ENCODE measurements at regions not wholly inside any gene's neighbourhood (a gene's known extent, or its start where the extent isn't known, plus 50 kb on each side); places are given as distances from the start of the nearest gene placed in this dataset.

DNA sequence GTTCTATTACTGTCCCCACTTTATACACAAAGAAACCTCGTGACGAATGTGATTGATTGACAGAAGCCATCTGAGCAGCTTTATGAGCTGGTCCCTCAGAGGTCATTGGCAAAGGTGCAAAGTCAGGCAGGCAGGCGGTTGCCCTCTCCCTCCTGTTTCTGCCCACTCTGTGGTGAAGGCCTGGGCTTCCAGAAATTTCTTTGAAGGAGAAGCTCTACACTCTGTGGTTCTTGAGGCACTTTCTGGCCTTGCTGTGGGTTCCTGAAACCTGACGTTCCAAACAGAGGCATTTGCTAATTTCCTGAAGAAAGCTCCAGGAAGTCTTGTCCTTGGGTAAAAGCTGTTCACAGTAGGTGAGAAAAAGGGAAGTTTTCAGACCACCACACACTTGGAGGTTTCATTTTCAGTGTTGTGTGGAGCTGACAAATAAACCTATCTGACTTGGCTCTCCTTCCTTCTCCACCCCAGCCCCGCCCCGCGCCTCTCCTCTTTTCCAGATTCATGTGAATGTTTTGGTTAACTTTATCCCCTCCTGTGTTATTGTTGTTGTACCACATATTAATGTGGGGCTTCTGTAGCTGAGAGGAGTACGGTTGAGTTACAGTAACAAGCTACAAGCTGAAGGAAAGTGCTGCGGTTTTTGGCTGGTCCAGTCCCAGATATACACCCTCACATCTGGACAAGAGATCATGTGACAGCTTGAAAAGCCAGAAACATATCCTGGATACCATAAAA lies 274.1 kb downstream of the CLIC5 start:
- no peak for DNase-seq (ENCODE audit: low spot score)

DNA sequence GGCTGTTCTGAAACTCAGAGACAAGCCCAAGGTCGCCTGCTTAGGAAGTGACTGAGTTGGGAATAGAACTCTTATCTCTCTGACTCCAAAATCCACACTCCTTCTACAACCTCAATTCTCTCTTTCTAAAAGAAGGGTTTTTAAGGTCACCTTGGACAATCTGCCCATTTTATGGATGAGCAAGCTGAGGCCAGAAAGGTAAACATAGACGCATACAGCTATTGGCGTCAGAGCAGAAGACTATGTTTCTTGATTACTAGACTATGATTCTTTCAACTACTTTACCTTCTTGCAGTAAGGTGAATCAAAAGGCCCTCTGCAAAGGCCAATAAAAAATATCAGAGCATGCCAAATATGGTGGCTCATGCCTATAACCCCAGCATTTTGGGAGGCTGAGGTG lies 276.6 kb downstream of the CLIC5 start:
- DNase-seq (ENCODE audit: low spot score), result no peak

DNA sequence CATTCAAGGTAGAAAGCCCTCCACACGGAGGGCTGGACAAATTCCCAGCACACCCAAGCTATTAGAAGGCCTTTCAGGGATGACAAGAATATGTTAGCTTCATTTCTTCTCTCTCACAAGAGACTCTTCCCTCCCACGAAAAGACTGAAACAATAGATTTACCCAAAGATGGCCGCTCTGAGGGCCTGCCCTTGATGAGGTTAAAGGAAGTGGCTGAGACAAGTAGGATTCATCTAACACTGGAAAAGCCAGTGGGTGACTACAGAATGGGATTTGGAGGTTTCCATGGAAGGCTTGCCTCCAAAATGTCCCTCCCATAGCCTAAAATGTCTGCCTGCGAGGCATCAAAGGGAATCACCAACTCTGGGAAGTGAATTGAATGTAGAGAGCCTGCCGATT lies 277.6 kb downstream of the CLIC5 start:
- DNase-seq (ENCODE audit: low spot score), result no peak

DNA sequence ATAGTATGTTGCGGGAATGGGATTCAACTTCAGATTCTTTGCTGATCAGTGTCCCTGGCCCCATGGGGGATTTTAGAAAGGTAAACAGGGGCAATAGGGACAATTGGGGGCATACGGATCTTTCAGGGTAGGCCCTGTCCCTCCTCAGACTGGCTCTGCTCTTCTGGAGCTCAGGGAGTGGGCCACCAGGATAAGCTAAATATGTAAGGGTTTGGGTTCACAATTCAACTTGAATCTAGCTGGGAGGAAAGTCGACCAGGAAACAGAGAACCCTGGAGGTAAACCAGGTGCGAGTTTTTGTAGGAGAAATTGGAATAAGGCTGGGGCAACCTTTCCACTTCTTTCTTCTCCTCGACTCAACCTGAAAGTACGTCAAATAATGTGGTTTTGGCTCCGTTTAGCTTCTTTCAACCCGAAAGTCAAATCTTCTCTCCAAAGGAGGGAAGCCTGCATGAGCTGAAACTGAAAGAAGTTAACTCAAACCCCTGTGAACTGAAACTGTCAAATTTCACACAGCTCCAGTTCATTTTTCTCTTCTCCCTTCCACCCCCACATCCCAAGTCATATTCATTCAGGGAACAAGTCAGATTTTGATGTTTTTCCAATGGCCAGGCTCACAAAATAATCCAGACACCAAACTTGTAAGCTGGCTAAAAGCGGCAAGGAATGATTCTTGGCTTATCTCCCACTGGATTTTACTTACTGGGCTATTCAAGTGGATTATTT lies 278.2 kb downstream of the CLIC5 start:
- DNase-seq (ENCODE audit: low spot score), result no peak

DNA sequence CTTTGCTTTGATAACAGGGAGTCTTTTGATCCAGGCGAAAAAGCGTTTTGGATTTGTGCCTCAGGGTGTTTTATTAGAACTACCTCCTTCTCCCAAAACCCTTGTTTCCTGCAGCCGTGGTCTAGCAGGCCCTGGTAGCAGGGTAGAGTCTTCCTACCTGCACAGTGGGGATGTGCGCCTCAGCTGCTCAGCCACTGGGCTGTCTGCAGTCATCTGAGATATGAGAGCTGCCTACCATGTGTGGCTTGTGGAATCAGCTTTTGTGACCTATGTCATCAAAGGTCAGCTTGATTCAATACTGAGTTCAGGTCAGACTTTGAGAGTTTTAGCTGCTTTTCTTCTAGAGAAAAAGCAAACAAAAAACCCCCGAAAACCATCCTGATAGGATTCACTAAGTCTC lies 279.5 kb downstream of the CLIC5 start:
- no peak for DNase-seq (ENCODE audit: low spot score)

DNA sequence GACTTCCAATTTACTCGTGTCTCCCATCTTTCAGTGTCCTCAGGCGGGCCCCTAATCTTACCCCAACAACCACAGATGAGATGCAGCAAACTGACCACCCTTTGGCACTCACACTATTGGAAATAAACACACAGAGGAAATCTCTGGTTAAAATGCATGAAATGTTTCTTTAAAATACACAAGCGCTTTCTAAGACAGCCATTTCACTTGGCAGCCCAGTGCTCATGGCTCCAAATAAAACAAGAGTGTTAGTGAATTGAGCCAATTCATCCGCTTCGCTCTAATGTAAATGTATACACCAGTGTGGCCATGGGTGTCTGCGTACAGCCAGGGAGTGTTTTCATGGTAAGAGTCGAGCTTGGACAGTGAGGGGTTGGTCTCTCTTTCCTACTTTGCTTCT lies 282.9 kb downstream of the CLIC5 start:
- DNase-seq (ENCODE audit: low spot score), result no peak

DNA sequence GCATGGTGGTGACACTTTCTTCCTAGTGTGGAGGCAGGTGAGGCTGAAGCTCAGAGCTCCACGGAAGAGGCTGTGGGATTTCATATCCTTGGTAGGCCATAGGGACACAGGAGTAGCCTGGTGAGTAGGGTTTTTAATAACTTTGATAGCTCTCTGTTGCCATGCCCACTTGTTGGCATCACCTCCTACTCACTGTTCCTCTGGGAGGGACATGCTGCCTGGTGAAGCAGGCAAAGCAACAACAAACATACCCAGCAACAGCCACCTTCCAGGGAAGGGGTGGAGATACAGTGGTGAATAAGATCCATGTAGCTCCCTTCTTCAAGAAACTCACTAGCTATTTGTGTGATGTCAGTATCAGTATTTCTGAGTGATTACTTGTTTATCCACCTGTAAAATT lies 285.4 kb downstream of the CLIC5 start:
- DNase-seq (ENCODE audit: low spot score), result no peak

DNA sequence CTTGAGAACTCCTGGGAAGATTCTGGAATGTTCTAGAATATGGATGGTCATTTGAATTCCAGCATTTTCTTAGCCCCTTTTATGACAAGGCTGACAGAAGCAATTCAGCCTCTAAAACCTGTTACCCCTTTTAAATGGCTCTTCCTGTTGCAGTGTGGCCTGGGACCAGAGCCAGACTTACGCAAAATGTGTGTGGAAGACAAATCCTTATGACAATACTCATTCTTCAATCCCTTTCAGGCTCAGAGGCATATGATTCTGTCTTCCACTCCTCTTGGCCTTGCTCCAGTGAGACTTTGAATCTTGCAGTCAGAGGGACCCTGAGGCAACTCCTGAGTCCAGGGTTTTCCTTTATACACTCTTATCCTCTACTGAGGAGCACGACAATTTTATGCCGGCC lies 287.0 kb downstream of the CLIC5 start:
- no peak for DNase-seq (ENCODE audit: low spot score)

DNA sequence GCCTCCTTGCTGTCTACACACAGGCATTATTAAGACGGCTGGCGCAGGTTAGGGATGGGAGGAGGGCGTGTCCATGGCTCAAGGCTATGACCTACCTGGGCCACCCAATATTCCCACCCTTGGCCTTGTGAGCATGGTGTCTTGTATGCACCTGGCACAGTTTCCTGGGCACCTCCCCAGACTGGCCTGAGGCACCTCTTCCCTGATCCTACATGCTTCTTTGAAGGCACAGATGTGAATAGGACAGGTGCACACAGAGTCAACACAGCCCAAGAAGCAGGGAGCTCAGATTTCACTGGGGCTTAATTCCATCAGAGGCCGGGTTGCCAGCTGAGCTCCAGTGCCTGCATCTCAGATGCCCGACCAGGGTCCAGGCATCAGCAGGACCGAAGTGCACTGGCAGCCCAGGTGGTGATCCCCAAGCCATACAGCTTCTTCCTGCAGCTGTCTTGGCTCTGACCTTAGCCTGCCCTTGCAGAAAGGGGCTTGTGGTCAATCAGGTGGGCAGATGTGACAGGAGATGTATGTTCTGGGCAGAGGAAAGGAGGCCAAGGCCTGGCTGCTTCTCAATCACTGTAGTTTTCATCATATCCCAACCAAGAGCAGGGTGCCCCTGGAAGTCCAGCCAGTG lies 287.7 kb downstream of the CLIC5 start:
- no peak for DNase-seq (ENCODE audit: low spot score)

DNA sequence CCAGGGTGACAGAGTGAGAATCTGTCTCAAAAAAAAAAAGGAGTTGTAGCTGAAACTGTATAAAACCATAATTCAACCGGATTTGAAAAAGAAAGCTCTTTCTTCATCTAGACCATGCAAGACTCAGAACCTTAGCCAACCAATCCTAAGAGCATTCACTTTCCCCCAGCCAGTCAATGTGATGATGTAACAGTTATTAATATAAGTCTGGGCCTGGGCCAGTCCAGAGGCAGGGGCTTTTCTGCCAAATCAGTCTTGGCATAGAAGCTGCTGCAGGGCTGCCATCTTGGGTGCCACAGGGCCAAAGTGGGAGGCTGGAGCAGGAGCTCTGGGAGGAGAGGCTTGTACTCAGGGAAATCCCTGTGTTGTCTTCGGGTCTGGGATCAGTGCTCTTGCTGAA lies 288.4 kb downstream of the CLIC5 start:
- no peak for DNase-seq (ENCODE audit: low spot score)

DNA sequence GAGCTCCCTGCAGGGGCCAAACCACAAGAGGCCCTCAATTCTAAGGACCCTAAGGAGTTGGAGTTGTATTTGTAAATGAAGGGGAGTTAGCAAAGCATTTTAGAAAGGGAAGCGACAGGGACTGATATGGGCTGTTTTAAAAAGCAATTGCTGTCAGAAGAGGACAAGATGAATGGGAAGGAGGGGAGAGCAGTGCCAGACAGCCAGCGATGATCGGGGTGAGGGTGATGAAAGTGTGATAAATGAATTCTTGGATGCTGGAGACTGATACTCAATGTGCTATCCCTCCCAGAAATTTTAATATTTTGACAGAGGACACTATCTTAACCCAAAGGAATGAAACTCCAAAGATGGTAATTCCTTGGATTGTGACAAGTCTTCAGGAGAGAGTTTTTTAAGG lies 289.2 kb downstream of the CLIC5 start:
- no peak for DNase-seq (ENCODE audit: low spot score)

DNA sequence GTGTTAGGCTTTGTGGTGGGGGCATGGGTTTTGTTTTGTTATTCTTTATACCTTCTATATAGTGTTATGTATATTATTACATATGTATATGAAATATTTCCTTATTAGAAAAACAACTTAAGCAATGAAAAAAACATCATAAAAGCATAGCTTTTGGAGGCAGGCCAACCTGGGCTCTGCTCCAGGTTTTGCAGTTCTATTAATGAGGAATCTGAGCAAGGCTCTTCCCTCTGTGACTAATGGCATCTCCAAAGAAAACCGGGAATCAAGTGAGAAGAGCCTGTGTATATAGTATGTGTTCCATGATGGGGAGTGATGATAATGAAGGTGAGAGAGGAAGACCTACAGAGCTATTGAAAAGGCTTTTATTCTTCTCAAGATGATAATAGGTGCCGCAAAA lies 291.1 kb downstream of the CLIC5 start:
- no peak for DNase-seq (ENCODE audit: low spot score)

DNA sequence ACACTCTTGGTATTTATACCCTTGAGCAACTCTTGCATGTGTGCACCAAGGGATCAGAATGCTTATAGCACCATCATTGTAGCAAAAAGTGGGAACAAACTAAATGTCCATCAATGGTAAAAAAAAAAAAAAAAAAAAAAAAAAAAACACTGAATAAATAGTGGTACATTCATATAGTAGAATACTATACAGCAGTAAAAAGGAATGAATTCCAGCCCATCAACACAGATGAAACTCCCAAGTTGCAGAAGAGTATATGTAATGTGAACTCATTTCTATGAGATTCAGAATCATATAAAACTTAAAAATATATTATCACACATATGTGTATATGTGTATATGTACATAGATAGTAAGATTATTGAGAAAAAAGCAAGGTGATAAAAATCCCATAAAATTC lies 291.6 kb downstream of the CLIC5 start:
- no peak for DNase-seq (ENCODE audit: low spot score)

DNA sequence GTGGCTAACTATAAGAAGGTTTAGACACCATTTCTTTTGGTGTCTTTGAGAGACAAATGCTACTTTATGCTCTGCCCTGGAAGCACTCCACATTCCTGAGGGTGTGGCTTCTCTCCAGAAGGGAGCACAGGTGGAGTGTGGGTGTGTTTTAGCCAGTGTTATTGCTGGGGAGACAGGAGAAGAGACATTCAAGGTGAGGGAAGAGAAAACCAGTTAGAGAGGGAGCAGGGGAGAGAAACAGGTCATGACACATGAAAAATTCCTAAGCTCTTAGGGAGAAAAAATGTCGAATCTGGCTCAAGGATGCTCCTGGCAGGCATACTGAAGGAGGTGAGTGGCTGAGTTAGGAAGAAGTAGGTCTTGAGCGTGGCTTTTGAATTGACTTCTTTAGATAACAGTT lies 292.8 kb downstream of the CLIC5 start:
- DNase-seq (ENCODE audit: low spot score), result no peak

DNA sequence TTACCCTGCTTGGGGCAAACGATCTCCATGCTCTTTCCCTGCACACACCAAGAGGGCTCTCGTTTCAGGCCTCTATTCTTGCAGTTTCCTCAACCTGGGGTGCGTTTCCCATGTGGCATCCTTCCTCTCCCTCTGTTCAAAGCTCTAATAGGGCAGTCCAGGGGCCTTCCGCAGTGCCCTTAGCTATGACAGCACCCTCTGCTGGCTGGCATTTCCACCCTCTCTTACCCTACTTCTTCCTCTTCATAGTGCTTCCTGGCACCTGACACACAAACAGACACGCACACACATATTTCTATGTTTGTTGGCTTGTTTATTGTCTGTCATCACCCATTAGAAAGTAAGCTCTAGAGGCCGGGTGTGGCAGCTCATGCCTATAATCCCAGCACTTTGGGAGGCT lies 294.0 kb downstream of the CLIC5 start:
- no peak for DNase-seq (ENCODE audit: low spot score)

DNA sequence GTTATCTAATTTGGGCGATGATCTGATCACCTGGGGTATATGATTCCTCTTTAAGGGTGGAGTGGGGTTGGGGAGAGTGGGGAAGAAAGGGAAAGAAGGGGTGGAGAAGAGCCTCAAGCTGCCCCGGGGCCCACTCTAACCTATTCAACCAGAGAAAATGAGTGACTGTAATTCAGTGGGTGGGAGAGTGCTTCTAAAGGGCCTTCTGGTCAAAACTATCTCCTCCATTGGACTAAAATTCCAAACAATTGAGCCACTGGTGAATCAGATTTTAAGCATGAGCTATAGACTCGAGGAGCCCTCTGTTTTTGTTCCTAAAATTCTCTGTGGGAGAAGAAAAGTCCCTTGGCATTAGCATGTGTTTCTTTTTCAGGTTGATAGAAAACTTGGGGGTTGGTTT lies 296.8 kb downstream of the CLIC5 start:
- DNase-seq (ENCODE audit: low spot score), result no peak

DNA sequence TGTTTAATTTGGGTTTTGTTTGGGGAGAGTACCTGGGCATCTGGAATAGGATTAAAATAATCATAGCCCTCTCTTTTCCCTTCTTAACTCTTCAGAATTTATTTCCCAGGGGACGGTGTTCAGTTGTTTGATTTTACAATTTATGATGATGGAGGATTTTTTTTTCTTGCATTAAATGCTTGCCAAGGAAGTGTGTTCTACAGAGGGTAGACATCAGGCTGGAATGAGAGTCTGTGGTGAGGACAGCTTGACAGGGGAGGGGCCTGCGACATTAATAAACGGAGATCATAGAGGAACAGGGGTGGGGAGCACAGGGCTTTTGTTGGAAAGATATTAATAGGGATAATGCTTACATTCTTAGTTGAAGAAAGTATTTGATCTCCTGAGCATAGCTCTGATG lies 297.5 kb downstream of the CLIC5 start:
- no peak for DNase-seq (ENCODE audit: low spot score)

DNA sequence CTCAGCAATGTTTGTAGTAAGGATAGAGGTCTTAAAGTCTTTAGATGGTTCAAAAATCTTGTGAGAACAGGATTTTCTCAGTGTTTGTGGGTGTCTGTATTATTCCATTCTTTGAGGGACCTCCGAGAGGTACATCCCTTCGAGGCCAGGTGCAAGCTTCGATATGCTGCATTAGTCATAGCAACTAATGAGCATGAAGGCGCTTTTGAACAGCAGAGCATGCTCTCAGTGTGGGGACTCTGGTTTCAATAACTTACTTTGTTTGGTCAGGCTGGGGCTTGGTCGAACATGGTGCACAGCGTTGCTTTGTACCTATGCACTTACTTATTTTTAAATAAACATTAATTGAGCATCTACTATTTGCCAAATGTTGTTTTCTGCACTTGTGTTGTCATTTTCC lies 297.9 kb downstream of the CLIC5 start:
- DNase-seq (ENCODE audit: low spot score), result no peak

DNA sequence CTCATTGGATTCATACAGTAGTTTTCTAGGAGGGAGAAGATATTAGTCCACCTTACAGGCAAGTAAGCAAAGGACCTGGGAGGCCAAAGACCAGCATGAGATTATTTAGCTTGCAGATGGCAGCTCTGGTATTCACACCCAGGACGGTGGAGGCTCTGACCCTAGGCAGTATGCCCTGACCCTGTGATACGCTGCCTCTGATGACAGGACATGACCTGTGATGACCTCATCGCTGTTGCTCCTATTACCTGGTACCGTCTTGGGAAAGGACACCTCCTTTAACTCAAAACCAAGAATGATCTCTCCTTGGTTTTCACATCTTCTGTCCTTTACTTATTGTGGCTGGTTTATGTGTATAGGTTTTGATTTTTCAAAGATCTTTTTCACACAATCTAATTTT lies 298.6 kb downstream of the CLIC5 start:
- no peak for DNase-seq (ENCODE audit: low spot score)

DNA sequence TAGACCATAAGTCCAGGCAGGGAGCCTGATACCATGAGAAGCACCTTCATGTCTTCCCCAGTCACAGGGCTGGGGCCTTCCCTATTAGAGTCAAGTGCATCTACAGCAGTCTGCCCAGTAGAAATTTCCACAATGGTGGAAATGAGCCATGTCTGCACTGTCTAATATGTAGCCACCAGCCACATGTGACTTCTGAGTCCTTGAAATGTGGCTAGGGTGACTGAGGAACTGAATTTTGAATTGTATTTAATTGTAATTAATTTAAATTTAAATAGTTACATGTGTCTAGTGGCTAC lies 300.2 kb downstream of the CLIC5 start:
- DNase-seq (ENCODE audit: low spot score), result no peak

DNA sequence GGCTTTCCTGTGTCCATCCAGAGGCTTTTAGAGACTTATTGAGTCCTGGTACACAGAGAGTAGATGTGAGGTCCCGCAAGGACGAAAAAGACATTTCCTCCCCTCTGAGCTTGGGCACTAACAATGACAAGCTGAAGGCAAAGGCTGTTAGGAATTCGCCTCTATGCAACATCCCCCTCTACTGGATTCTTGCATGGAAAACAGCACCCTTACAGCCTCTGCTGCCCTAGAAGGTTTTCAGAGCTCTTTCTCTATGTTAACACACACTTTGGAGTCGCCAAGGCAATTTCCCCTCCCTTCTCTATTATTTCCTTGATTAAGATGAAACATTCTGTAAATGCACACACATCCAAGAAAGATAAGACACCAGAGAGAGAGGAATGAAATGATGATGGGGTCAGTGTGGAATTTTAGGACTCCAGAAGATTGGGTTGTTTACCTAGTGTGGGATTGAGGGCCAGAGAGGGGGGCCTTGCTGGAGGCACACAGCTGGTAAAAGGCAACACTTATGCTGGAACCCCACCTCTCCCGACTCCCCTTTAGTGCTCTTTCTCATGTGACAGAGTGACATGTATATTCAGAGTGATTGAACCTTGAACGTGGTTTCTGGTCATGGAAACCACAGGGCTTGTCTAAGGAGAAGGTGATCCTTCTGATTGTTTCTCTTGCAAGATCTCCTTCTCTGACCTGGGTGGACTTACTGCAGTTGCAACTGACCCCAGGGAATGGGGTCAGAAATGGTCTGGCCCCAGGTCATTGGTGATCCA lies 300.7 kb downstream of the CLIC5 start:
- peak; percentile 54 for DNase-seq (ENCODE audit: low spot score)

DNA sequence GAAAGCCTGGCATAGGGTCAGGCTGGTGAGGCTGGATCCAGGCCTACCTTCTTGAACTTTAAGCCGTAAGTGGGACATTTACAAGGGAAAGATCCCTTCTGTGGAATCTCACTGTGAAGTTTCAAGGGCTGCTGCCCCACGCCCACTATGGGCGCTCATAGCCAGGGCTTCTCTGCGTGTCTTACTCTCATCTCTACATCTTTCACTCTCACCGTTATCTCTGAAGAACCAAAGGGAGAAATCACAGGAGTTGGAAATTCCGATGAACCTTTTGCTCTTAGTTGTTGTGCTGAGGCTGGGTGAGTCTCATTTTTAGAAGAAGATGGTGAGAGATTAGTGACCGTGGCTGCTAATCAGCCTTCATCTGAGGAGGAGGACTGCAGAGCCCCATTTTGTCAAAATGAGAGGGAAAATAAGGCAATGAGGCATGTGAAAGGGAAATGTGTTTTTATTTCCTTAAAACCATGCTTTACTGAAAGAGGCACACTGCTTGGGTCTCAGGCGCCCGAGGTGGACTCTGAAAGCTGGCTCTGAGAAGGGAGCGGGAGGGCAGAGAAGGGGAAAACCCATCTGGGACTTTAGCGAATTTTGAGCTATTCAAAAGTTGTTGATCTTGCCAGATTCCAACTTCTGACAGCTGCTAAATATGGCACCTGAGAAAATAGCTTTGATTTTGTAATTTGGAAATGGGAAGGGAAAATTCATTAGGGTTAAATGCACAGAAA lies 301.5 kb downstream of the CLIC5 start:
- DNase-seq (ENCODE audit: low spot score), result no peak
